Liver (tissue), 8 donors: ENCODE measurements at regions not wholly inside any gene's neighbourhood (a gene's known extent, or its start where the extent isn't known, plus 50 kb on each side); places are given as distances from the start of the nearest gene placed in this dataset.

Experiments used
- DNase-seq: peaks from one replicate; pipeline ENCODE4 v3.0.0-alpha.2; 2017; ENCODE audit warnings: low spot score
- H3K27ac ChIP-seq, 2 donors: one replicate each; pipeline ENCODE4 v1.7.0; 2013; ENCODE audit warnings: inconsistent platforms in 2 of 2, low read length in 2 of 2, control low read depth in 1 of 2, low read depth in 1 of 2, mild to moderate bottlenecking in 1 of 2
- H3K27me3 ChIP-seq, 4 donors: one replicate each; pipeline versions ENCODE4 v1.6.1 to v1.7.0; 2013; ENCODE audit warnings: low read length in 3 of 4, inconsistent platforms in 1 of 4, mild to moderate bottlenecking in 1 of 4, moderate library complexity in 1 of 4; ENCODE audit not compliant: control insufficient read depth in 4 of 4, insufficient read depth in 4 of 4
- H3K36me3 ChIP-seq, 4 donors: one replicate each; pipeline versions ENCODE4 v1.6.1 to v1.7.0; 2013; ENCODE audit warnings: low read length in 3 of 4, mild to moderate bottlenecking in 3 of 4, low read depth in 1 of 4, moderate library complexity in 1 of 4; ENCODE audit not compliant: control insufficient read depth in 4 of 4, insufficient read depth in 3 of 4
- H3K4me1 ChIP-seq, 4 donors: one replicate each; pipeline versions ENCODE4 v1.6.1 to v1.7.0; 2013; ENCODE audit warnings: low read length in 3 of 4, mild to moderate bottlenecking in 3 of 4, moderate library complexity in 1 of 4; ENCODE audit not compliant: control insufficient read depth in 4 of 4, insufficient read depth in 4 of 4
- H3K4me3 ChIP-seq, 3 donors: one replicate each; pipeline versions ENCODE4 v1.6.1 to v1.7.0; 2013; ENCODE audit warnings: low read length in 3 of 3, control low read depth in 1 of 3, low read depth in 1 of 3, mild to moderate bottlenecking in 1 of 3
- H3K9ac ChIP-seq, 2 donors: one replicate each; pipeline ENCODE4 v1.7.0; 2013; ENCODE audit warnings: low read length in 2 of 2, mild to moderate bottlenecking in 2 of 2, moderate library complexity in 2 of 2, control low read depth in 1 of 2, low read depth in 1 of 2
- H3K9me3 ChIP-seq, 4 donors: one replicate each; pipeline versions ENCODE4 v1.6.1 to v1.7.0; 2013; ENCODE audit warnings: low read length in 3 of 4; ENCODE audit not compliant: control insufficient read depth in 4 of 4
- EGR1 ChIP-seq, 2 donors: IDR thresholded peaks; 2 replicates each; pipeline ENCODE4 v1.6.1; 2016 to 2018; ENCODE audit warnings: antibody characterized with exemption in 2 of 2, low read depth in 2 of 2
- FOXA1 ChIP-seq: IDR thresholded peaks from 2 replicates; pipeline ENCODE4 v1.6.1; 2016; ENCODE audit warnings: antibody characterized with exemption
- FOXA2 ChIP-seq: IDR thresholded peaks from 2 replicates; pipeline ENCODE4 v1.6.1; 2016; ENCODE audit warnings: antibody characterized with exemption
- GABPA ChIP-seq, 2 donors: IDR thresholded peaks in 1 of 2; conservative IDR thresholded peaks in 1 of 2; 2 replicates each; pipeline ENCODE4 v1.6.1; 2016; ENCODE audit warnings: antibody characterized with exemption in 2 of 2, mild to moderate bottlenecking in 1 of 2, moderate library complexity in 1 of 2
- HNF4A ChIP-seq, 2 donors: conservative IDR thresholded peaks; 2 replicates each; pipeline ENCODE4 v1.6.1; 2016; ENCODE audit warnings: antibody characterized with exemption in 2 of 2, mild to moderate bottlenecking in 2 of 2
- HNF4G ChIP-seq: IDR thresholded peaks from 2 replicates; pipeline ENCODE4 v1.6.1; 2016; ENCODE audit warnings: antibody characterized with exemption
- JUND ChIP-seq, 2 donors: IDR thresholded peaks; 2 replicates each; pipeline ENCODE4 v1.6.1; 2016; ENCODE audit warnings: antibody characterized with exemption in 2 of 2
- NR2F2 ChIP-seq: IDR thresholded peaks from 2 replicates; pipeline ENCODE4 v1.6.1; 2016; ENCODE audit warnings: antibody characterized with exemption
- RAD21 ChIP-seq, 2 donors: IDR thresholded peaks; 2 replicates each; pipeline ENCODE4 v1.6.1; 2016; ENCODE audit warnings: antibody characterized with exemption in 2 of 2, mild to moderate bottlenecking in 2 of 2
- RXRA ChIP-seq, 2 donors: IDR thresholded peaks; 2 replicates each; pipeline ENCODE4 v1.6.1; 2017 to 2018; ENCODE audit warnings: antibody characterized with exemption in 2 of 2, mild to moderate bottlenecking in 1 of 2
- SP1 ChIP-seq: IDR thresholded peaks from 2 replicates; pipeline ENCODE4 v1.6.1; 2018; ENCODE audit warnings: antibody characterized with exemption, mild to moderate bottlenecking
- TAF1 ChIP-seq: conservative IDR thresholded peaks from 2 replicates; pipeline ENCODE4 v1.6.1; 2016; ENCODE audit warnings: antibody characterized with exemption, mild to moderate bottlenecking
- YY1 ChIP-seq: IDR thresholded peaks from 2 replicates; pipeline ENCODE4 v1.6.1; 2016; ENCODE audit warnings: antibody characterized with exemption, mild to moderate bottlenecking
- WGBS: extraction: QIAGEN DNeasy Blood & Tissue Kit; methylation state at CpG from one replicate; pipeline ENCODE4 v1.1.7; 2013; 5-methylcytosine and 5-hydroxymethylcytosine counted together
- TF ChIP-seq, protein P1 (sequence below): fragments of 150-350 bp; IDR thresholded peaks from 2 replicates; pipeline ENCODE4 v1.5.1; 2017; ENCODE audit warnings: improper control_type of control experiment, low read depth, low read length; ENCODE audit not compliant: missing input control
- TF ChIP-seq, protein P2 (sequence below): IDR thresholded peaks from 2 replicates; pipeline ENCODE4 v1.6.1; 2016; ENCODE audit warnings: antibody characterized with exemption
- TF ChIP-seq, protein P3 (sequence below): IDR thresholded peaks from 2 replicates; pipeline ENCODE4 v1.6.1; 2016; ENCODE audit warnings: antibody characterized with exemption
- TF ChIP-seq, protein P4 (sequence below): IDR thresholded peaks from 2 replicates; pipeline ENCODE4 v1.6.1; 2016; ENCODE audit warnings: antibody characterized with exemption
- TF ChIP-seq, protein P5 (sequence below): IDR thresholded peaks from 2 replicates; pipeline ENCODE4 v1.6.1; 2016; ENCODE audit warnings: antibody characterized with exemption, mild to moderate bottlenecking
- donor health status: healthy.
- donor health status: healthy.
- donor health status: healthy.
- donor health status: healthy.
- donor health status: healthy.

DNA sequence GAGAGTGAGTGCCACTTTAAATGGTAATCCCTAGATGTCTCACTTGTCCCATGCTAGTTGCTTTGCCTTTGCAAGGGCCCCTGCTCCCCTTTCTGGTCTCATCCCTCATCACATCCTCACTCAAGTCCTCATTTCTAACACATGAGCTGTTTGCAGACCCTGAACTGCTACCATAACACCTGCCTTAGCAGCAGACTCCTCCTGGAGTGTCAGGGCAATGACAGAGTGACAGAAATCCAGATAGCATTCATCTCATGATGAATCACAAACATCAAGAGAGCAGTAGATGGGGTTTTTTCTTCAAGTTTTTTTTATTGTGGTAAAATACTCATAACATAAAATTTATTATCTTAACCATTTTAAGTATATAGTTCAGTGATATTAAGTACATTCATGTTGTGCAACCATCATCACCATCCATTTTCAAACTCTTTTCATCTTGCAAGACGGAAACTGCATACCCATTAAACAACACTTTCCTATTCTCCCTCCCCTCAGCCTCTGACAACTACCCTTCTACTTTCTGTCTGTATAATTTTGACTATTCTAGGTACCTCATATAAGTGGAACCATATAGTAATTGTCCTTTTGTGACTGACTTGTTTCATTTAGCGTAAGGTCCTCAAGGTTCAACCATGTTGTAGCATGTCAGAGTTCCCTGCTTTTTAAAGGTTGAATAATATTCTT is 133.2 kb upstream of the RPS6KA3 start (continued):
- TF ChIP-seq, protein P1, sequence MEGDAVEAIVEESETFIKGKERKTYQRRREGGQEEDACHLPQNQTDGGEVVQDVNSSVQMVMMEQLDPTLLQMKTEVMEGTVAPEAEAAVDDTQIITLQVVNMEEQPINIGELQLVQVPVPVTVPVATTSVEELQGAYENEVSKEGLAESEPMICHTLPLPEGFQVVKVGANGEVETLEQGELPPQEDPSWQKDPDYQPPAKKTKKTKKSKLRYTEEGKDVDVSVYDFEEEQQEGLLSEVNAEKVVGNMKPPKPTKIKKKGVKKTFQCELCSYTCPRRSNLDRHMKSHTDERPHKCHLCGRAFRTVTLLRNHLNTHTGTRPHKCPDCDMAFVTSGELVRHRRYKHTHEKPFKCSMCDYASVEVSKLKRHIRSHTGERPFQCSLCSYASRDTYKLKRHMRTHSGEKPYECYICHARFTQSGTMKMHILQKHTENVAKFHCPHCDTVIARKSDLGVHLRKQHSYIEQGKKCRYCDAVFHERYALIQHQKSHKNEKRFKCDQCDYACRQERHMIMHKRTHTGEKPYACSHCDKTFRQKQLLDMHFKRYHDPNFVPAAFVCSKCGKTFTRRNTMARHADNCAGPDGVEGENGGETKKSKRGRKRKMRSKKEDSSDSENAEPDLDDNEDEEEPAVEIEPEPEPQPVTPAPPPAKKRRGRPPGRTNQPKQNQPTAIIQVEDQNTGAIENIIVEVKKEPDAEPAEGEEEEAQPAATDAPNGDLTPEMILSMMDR: no peak
- TF ChIP-seq RXRA (IDR thresholded peaks at IDR 0.05) (no peak), TAF1 (no peak), YY1 (no peak), RAD21 (IDR thresholded peaks at IDR 0.05) (no peak)

DNA sequence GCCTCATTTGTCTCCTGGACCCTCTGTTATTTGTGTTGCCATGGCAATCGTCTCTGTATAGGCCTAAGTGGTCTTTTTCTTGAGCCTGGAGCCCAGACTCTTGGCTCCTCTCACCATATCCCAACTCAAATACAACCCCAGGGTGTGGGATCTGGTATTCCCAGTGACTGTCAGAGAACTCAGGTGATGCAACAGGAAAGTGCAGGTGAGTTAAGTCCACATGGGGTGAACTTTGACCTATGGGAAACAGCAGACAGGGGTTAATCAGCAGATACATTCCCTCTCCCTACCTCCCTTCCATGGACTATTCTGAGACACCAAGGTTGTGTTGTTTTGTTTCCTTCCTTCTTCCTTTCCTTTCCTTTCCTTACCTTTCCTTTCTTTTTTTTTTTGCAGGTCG is 130.9 kb upstream of the RPS6KA3 start:
- no peak for TF ChIP-seq FOXA1
- TF ChIP-seq FOXA2: peak; percentile 61
- TF ChIP-seq HNF4A (conservative IDR thresholded peaks at IDR 0.05): peak; percentile 63 to 76
- TF ChIP-seq, protein P2, sequence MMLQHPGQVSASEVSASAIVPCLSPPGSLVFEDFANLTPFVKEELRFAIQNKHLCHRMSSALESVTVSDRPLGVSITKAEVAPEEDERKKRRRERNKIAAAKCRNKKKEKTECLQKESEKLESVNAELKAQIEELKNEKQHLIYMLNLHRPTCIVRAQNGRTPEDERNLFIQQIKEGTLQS: peak; percentile 72
- TF ChIP-seq, protein P1: no peak
- no peak for TF ChIP-seq GABPA (IDR thresholded peaks at IDR 0.05 in 1 of 2, conservative IDR thresholded peaks at IDR 0.05 in 1 of 2)
- TF ChIP-seq, protein P3, sequence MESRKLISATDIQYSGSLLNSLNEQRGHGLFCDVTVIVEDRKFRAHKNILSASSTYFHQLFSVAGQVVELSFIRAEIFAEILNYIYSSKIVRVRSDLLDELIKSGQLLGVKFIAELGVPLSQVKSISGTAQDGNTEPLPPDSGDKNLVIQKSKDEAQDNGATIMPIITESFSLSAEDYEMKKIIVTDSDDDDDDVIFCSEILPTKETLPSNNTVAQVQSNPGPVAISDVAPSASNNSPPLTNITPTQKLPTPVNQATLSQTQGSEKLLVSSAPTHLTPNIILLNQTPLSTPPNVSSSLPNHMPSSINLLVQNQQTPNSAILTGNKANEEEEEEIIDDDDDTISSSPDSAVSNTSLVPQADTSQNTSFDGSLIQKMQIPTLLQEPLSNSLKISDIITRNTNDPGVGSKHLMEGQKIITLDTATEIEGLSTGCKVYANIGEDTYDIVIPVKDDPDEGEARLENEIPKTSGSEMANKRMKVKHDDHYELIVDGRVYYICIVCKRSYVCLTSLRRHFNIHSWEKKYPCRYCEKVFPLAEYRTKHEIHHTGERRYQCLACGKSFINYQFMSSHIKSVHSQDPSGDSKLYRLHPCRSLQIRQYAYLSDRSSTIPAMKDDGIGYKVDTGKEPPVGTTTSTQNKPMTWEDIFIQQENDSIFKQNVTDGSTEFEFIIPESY: no peak
- TF ChIP-seq, protein P4, sequence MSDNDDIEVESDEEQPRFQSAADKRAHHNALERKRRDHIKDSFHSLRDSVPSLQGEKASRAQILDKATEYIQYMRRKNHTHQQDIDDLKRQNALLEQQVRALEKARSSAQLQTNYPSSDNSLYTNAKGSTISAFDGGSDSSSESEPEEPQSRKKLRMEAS: peak; percentile 11
- TF ChIP-seq NR2F2: peak; percentile 31
- no peak for TF ChIP-seq TAF1
- TF ChIP-seq, protein P5, sequence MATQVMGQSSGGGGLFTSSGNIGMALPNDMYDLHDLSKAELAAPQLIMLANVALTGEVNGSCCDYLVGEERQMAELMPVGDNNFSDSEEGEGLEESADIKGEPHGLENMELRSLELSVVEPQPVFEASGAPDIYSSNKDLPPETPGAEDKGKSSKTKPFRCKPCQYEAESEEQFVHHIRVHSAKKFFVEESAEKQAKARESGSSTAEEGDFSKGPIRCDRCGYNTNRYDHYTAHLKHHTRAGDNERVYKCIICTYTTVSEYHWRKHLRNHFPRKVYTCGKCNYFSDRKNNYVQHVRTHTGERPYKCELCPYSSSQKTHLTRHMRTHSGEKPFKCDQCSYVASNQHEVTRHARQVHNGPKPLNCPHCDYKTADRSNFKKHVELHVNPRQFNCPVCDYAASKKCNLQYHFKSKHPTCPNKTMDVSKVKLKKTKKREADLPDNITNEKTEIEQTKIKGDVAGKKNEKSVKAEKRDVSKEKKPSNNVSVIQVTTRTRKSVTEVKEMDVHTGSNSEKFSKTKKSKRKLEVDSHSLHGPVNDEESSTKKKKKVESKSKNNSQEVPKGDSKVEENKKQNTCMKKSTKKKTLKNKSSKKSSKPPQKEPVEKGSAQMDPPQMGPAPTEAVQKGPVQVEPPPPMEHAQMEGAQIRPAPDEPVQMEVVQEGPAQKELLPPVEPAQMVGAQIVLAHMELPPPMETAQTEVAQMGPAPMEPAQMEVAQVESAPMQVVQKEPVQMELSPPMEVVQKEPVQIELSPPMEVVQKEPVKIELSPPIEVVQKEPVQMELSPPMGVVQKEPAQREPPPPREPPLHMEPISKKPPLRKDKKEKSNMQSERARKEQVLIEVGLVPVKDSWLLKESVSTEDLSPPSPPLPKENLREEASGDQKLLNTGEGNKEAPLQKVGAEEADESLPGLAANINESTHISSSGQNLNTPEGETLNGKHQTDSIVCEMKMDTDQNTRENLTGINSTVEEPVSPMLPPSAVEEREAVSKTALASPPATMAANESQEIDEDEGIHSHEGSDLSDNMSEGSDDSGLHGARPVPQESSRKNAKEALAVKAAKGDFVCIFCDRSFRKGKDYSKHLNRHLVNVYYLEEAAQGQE: no peak
- TF ChIP-seq RXRA (IDR thresholded peaks at IDR 0.05): peak; percentile 71 to 77
- TF ChIP-seq EGR1 (IDR thresholded peaks at IDR 0.05; ENCODE audit: low read depth in 2 of 2): no peak
- TF ChIP-seq SP1: peak; percentile 36
- TF ChIP-seq RAD21 (IDR thresholded peaks at IDR 0.05): no peak
- TF ChIP-seq JUND (IDR thresholded peaks at IDR 0.05): no peak
- TF ChIP-seq HNF4G: peak; percentile 24
- TF ChIP-seq YY1: no peak
- 37% methylated on average over 2 of the region's 2 CpGs for WGBS
- no peak overlapping the region for H3K4me3 ChIP-seq
- H3K27me3 ChIP-seq: no peaks in the 10 kb centered on the region
- H3K9ac ChIP-seq: no peak overlapping the region
- no peaks in the 10 kb centered on the region for H3K36me3 ChIP-seq
- no peaks in the 10 kb centered on the region for H3K9me3 ChIP-seq
- no peak for DNase-seq
- H3K27ac ChIP-seq: no peak overlapping the region
- H3K4me1 ChIP-seq: peaks cover 0 to 17% (median 14%) of the 10 kb centered on the region in 4 donors
